Activated CD4-positive, CD25-positive, alpha-beta regulatory T cell (primary cell): ENCODE measurements at regions not wholly inside any gene's neighbourhood (a gene's known extent, or its start where the extent isn't known, plus 50 kb on each side); places are given as distances from the start of the nearest gene placed in this dataset.
"Not testable (repeated sequence)": the region's sequence is repeated elsewhere in the genome, so short reads cannot be mapped to it uniquely, and the experiment has no call there.

Experiments
- DNase-seq, 4 experiments: peaks; one replicate each; lab custom pipeline; 2025; lab: John Stamatoyannopoulos, UW

GRCh38 chr7:65510187-65510538 is 136.5 kb downstream of the ZNF92 start:
- not testable (repeated sequence) for DNase-seq

- DNase-seq = not testable (repeated sequence)
Measured at GRCh38 chr7:65519751-65520150, 146.1 kb downstream of the ZNF92 start.

- not testable (repeated sequence) for DNase-seq
Measured at GRCh38 chr7:65545465-65546161, 172.0 kb downstream of the ZNF92 start.

GRCh38 chr7:65549589-65550443 is 176.2 kb downstream of the ZNF92 start:
- not testable (repeated sequence) for DNase-seq

GRCh38 chr7:65550444-65550809 is 176.8 kb downstream of the ZNF92 start:
- not testable (repeated sequence) for DNase-seq

- DNase-seq = not testable (repeated sequence)
Measured at GRCh38 chr7:65551042-65551441, 177.4 kb downstream of the ZNF92 start.

- DNase-seq = not testable (repeated sequence)
Measured at GRCh38 chr7:65554553-65555476, 181.2 kb downstream of the ZNF92 start.

- not testable (repeated sequence) for DNase-seq
Measured at GRCh38 chr7:65558584-65558983, 184.9 kb downstream of the ZNF92 start.

- DNase-seq = not testable (repeated sequence)
Measured at GRCh38 chr7:65561786-65562372, 188.2 kb downstream of the ZNF92 start.

- DNase-seq = not testable (repeated sequence)
Measured at GRCh38 chr7:65562522-65562921, 188.9 kb downstream of the ZNF92 start.

GRCh38 chr7:65563333-65563732 is 189.7 kb downstream of the ZNF92 start:
- not testable (repeated sequence) for DNase-seq

GRCh38 chr7:65568226-65568625 is 194.6 kb downstream of the ZNF92 start:
- DNase-seq = not testable (repeated sequence)

- not testable (repeated sequence) for DNase-seq
Measured at GRCh38 chr7:65570990-65571389, 197.3 kb downstream of the ZNF92 start.

- not testable (repeated sequence) for DNase-seq
Measured at GRCh38 chr7:65572581-65572980, 198.9 kb downstream of the ZNF92 start.

- not testable (repeated sequence) for DNase-seq
Measured at GRCh38 chr7:65576370-65576769, 202.7 kb downstream of the ZNF92 start.

- not testable (repeated sequence) for DNase-seq
Measured at GRCh38 chr7:65582518-65583119, 209.0 kb downstream of the ZNF92 start.

- not testable (repeated sequence) for DNase-seq
Measured at GRCh38 chr7:65602495-65602894, 228.8 kb downstream of the ZNF92 start.

GRCh38 chr7:65609131-65609530 is 235.5 kb downstream of the ZNF92 start:
- DNase-seq = no peak

- DNase-seq = not testable (repeated sequence)
Measured at GRCh38 chr7:65613644-65614289, 240.1 kb downstream of the ZNF92 start.

GRCh38 chr7:65616111-65616510 is 242.5 kb downstream of the ZNF92 start:
- DNase-seq = not testable (repeated sequence)

GRCh38 chr7:65620216-65620615 is 246.6 kb downstream of the ZNF92 start:
- not testable (repeated sequence) for DNase-seq
